CD4-positive, alpha-beta T cell treated with Interleukin-15 for 4 hours (primary cell): ENCODE measurements at regions not wholly inside any gene's neighbourhood (a gene's known extent, or its start where the extent isn't known, plus 50 kb on each side); places are given as distances from the start of the nearest gene placed in this dataset.

Experiments
- DNase-seq: peaks from one replicate; pipeline ENCODE4 v3.0.0-alpha.2; 2020; ENCODE audit warnings: low spot score

GRCh38 chrX:43018031-43018430 is 240.1 kb upstream of the PPP1R2C start:
- DNase-seq = no peak

- no peak for DNase-seq
Observed at GRCh38 chrX:43019021-43019420, 241.1 kb upstream of the PPP1R2C start.

- DNase-seq = no peak
Observed at GRCh38 chrX:43025806-43026315, 247.9 kb upstream of the PPP1R2C start.

- no peak for DNase-seq
Observed at GRCh38 chrX:43064096-43064495, 286.1 kb upstream of the PPP1R2C start.

- no peak for DNase-seq
Observed at GRCh38 chrX:43065978-43066377, 288.0 kb upstream of the PPP1R2C start.

GRCh38 chrX:43068639-43069038 is 290.7 kb upstream of the PPP1R2C start:
- no peak for DNase-seq

GRCh38 chrX:43083016-43083415 is 305.1 kb upstream of the PPP1R2C start:
- no peak for DNase-seq

GRCh38 chrX:43087830-43088229 is 309.9 kb upstream of the PPP1R2C start:
- DNase-seq = no peak

- no peak for DNase-seq
Observed at GRCh38 chrX:43096830-43097229, 318.9 kb upstream of the PPP1R2C start.

- DNase-seq = no peak
Observed at GRCh38 chrX:43106009-43106408, 328.0 kb upstream of the PPP1R2C start.

- DNase-seq = no peak
Observed at GRCh38 chrX:43108828-43109227, 330.9 kb upstream of the PPP1R2C start.

GRCh38 chrX:43121637-43122036 is 343.7 kb upstream of the PPP1R2C start:
- DNase-seq = peak; percentile 3

GRCh38 chrX:43139645-43140044 is 361.7 kb upstream of the PPP1R2C start:
- no peak for DNase-seq

- no peak for DNase-seq
Observed at GRCh38 chrX:43140582-43140981, 362.6 kb upstream of the PPP1R2C start.

GRCh38 chrX:43141885-43142284 is 363.9 kb upstream of the PPP1R2C start:
- DNase-seq = no peak

- DNase-seq = no peak
Observed at GRCh38 chrX:43148305-43148704, 370.3 kb upstream of the PPP1R2C start.

GRCh38 chrX:43165343-43165920 is 387.5 kb upstream of the PPP1R2C start:
- DNase-seq = no peak

GRCh38 chrX:43166874-43167273 is 388.9 kb upstream of the PPP1R2C start:
- DNase-seq = no peak

- DNase-seq = no peak
Observed at GRCh38 chrX:43175434-43175833, 397.5 kb upstream of the PPP1R2C start.

GRCh38 chrX:43176686-43177085 is 398.7 kb upstream of the PPP1R2C start:
- DNase-seq = no peak

GRCh38 chrX:43188296-43188695 is 410.3 kb upstream of the PPP1R2C start:
- no peak for DNase-seq

- DNase-seq = no peak
Observed at GRCh38 chrX:43211570-43211969, 433.6 kb upstream of the PPP1R2C start.

- no peak for DNase-seq
Observed at GRCh38 chrX:43218198-43218597, 437.9 kb upstream of the MAOA start.

- no peak for DNase-seq
Observed at GRCh38 chrX:43224496-43224895, 431.6 kb upstream of the MAOA start.
